ENCODE measurements at regions not wholly inside any gene's neighbourhood (a gene's known extent, or its start where the extent isn't known, plus 50 kb on each side); places are given as distances from the start of the nearest gene placed in this dataset.
"Not testable (repeated sequence)": the region's sequence is repeated elsewhere in the genome, so short reads cannot be mapped to it uniquely, and the experiment has no call there.

- no peak for DNase-seq
These were observed 325.7 kb downstream of the GATA3 start for GRCh38 chr10:8379906-8380832.

GRCh38 chr10:8380833-8381496 is 326.5 kb downstream of the GATA3 start:
- DNase-seq: no peak

GRCh38 chr10:8386781-8387180 is 332.3 kb downstream of the GATA3 start:
- no peak for DNase-seq

GRCh38 chr10:8389630-8390029 is 335.1 kb downstream of the GATA3 start:
- no peak for DNase-seq

- DNase-seq: no peak
These were observed 337.7 kb downstream of the GATA3 start for GRCh38 chr10:8392216-8392615.

- no peak for DNase-seq
These were observed 339.0 kb downstream of the GATA3 start for GRCh38 chr10:8393531-8393930.

- no peak for DNase-seq
These were observed 342.2 kb downstream of the GATA3 start for GRCh38 chr10:8396675-8397074.

- DNase-seq: no peak
These were observed 344.3 kb downstream of the GATA3 start for GRCh38 chr10:8398771-8399170.

- no peak for DNase-seq
These were observed 345.7 kb downstream of the GATA3 start for GRCh38 chr10:8400151-8400550.

- DNase-seq: no peak
These were observed 346.4 kb downstream of the GATA3 start for GRCh38 chr10:8400892-8401291.

GRCh38 chr10:8401531-8401930 is 347.0 kb downstream of the GATA3 start:
- DNase-seq: no peak

GRCh38 chr10:8402576-8402975 is 348.1 kb downstream of the GATA3 start:
- DNase-seq: no peak

- no peak for DNase-seq
These were observed 349.4 kb downstream of the GATA3 start for GRCh38 chr10:8403711-8404371.

GRCh38 chr10:8404721-8405120 is 350.2 kb downstream of the GATA3 start:
- no peak for DNase-seq

GRCh38 chr10:8405596-8405995 is 351.1 kb downstream of the GATA3 start:
- no peak for DNase-seq

- DNase-seq: no peak
These were observed 353.1 kb downstream of the GATA3 start for GRCh38 chr10:8407501-8408021.

- DNase-seq: no peak
These were observed 356.0 kb downstream of the GATA3 start for GRCh38 chr10:8410506-8410905.

- no peak for DNase-seq
These were observed 358.1 kb downstream of the GATA3 start for GRCh38 chr10:8412541-8412940.

GRCh38 chr10:8415029-8415428 is 360.5 kb downstream of the GATA3 start:
- not testable (repeated sequence) for DNase-seq

- no peak for DNase-seq
These were observed 361.8 kb downstream of the GATA3 start for GRCh38 chr10:8416192-8416701.

- no peak for DNase-seq
These were observed 362.3 kb downstream of the GATA3 start for GRCh38 chr10:8416760-8417159.

GRCh38 chr10:8417631-8418030 is 363.1 kb downstream of the GATA3 start:
- DNase-seq: no peak
